H1 (cell line): ENCODE measurements at regions not wholly inside any gene's neighbourhood (a gene's known extent, or its start where the extent isn't known, plus 50 kb on each side); places are given as distances from the start of the nearest gene placed in this dataset.

Experiments
- CREB1 ChIP-seq: IDR thresholded peaks from 2 replicates; pipeline ENCODE4 v1.6.1; 2012; ENCODE audit warnings: inconsistent platforms
- KDM1A ChIP-seq: fragments of 200-600, 300-600 bp; sonication (generic); IDR thresholded peaks from 2 replicates; pipeline ENCODE4 v1.7.1; 2016; ENCODE audit warnings: mild to moderate bottlenecking, low read length, borderline replicate concordance
- KDM5A ChIP-seq: fragments of 200-600 bp; IDR thresholded peaks from 2 replicates; pipeline ENCODE4 v1.7.1; 2012; ENCODE audit warnings: mild to moderate bottlenecking, low read length, inconsistent platforms, mixed read lengths
- SIRT6 ChIP-seq: IDR thresholded peaks from one replicate; pipeline ENCODE4 v1.7.1; 2012; ENCODE audit warnings: low read length, inconsistent platforms
- SP2 ChIP-seq: IDR thresholded peaks from 2 replicates; pipeline ENCODE4 v1.6.1; 2012; ENCODE audit warnings: mild to moderate bottlenecking, low read length, inconsistent platforms
- SUZ12 ChIP-seq: fragments of 200-600 bp; sonication (generic); IDR thresholded peaks from 2 replicates; pipeline ENCODE4 v1.6.1; 2012; ENCODE audit warnings: mild to moderate bottlenecking, inconsistent platforms, low read length, moderate library complexity, mixed read lengths
- ZNF274 ChIP-seq: IDR thresholded peaks from 2 replicates; pipeline ENCODE4 v1.7.0; 2012; ENCODE audit warnings: low read length, borderline replicate concordance; ENCODE audit errors: extremely low read depth

DNA sequence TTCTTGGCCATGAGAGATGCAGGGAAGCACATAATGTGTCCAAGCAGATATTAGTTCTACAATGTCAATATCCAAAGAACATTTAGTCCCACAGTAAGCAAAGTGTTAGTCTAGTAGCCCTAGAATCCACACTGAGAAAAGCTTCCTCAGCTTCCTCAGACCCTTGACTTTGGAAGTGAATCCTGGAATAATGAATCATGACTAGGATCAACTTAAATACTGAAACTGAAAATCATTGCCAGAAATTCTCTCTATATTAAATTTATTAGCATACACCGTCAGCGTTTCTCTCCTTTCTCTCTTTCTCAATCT is 356.9 kb upstream of the ACVR2A start (continued):
- TF ChIP-seq KDM1A (no peak), SUZ12 (no peak), CREB1 (no peak), SP2 (no peak), SIRT6 (no peak), KDM5A (no peak), ZNF274 (no peak)
